ENCODE measurements at regions not wholly inside any gene's neighbourhood (a gene's known extent, or its start where the extent isn't known, plus 50 kb on each side); places are given as distances from the start of the nearest gene placed in this dataset.

DNA sequence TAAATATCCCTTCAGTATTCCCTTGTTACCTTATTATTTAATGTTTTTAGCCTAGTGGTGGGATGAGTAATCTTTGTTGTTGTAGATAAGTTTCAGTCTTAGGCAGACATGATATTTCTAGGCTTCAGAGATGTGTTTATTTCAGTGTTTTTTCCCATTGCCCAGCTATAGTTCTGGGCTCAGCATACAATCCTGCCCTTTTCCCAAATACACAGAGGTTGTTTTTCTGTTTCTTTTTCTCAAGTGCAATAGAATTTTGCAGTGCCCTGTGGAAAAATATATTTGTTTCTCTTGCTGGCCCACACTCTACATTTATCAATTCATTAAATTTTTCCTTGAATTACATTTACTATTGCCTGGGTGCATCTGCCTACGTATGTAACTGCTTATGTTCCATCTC, 321.8 kb downstream of the KCNJ3 start:
- H3K4me3 Mint-ChIP-seq, result no peak overlapping the region
- H3K27ac Mint-ChIP-seq, result no peak overlapping the region
- no peaks in the 10 kb centered on the region for H3K4me1 Mint-ChIP-seq
- no peaks in the 10 kb centered on the region for H3K36me3 Mint-ChIP-seq (ENCODE audit: low read depth)
- H3K27me3 Mint-ChIP-seq (ENCODE audit: low read depth), result no peaks in the 10 kb centered on the region
- TF ChIP-seq CTCF (IDR thresholded peaks at IDR 0.05; ENCODE audit: unreplicated experiment in 3 of 3), result no peak
- H3K9me3 Mint-ChIP-seq, result no peaks in the 10 kb centered on the region

DNA sequence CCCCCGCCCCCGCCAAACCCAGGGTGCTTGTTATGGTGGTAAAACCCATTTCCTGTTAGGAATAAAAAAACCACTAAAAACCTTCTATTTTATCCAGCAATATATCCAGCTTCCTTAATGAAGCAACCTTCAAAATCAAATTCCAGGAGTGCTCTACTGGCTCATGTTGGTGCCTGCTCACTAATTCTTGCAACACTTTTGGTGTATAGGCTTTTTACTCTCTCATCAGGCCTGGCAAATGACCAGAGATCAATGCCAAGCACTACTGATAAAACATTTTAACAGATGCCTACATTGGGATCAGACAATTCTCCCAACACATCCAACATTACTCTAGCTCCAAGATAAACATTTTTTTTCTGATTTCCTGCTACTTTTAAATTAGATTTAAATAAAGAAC, 312.4 kb downstream of the KCNJ3 start:
- Mint-ChIP-seq H3K4me3 (no peak overlapping the region), H3K36me3 (ENCODE audit: low read depth) (no peaks in the 10 kb centered on the region), H3K4me1 (no peaks in the 10 kb centered on the region), H3K9me3 (no peaks in the 10 kb centered on the region), H3K27ac (no peak overlapping the region), H3K27me3 (ENCODE audit: low read depth) (peaks cover 3% of the 10 kb centered on the region)
- no peak for TF ChIP-seq CTCF (IDR thresholded peaks at IDR 0.05; ENCODE audit: unreplicated experiment in 3 of 3)

DNA sequence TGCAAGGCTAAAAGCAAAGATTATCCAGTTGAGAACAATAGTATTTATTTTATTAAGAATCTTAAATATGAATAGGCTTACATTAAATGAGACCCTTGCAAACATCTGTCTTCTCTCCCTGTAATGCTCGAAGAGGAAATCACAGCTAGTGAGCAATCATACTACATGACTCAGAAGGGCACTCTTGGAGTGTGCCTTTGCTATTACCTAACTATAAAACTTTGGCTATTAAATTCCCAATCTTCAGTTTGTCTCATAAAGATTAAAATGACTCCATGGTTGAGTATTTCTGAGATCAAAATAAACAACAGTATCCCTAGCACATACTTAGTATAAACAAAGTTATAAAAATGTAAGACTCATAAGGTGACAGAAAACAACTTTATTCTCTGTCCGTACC, 296.9 kb downstream of the KCNJ3 start:
- Mint-ChIP-seq H3K4me1 (no peaks in the 10 kb centered on the region), H3K4me3 (no peak overlapping the region), H3K9me3 (no peaks in the 10 kb centered on the region), H3K36me3 (ENCODE audit: low read depth) (no peaks in the 10 kb centered on the region), H3K27me3 (ENCODE audit: low read depth) (no peaks in the 10 kb centered on the region), H3K27ac (no peak overlapping the region)
- TF ChIP-seq CTCF (IDR thresholded peaks at IDR 0.05; ENCODE audit: unreplicated experiment in 3 of 3), result no peak

GRCh38 chr2:154992826-154993225, 294.3 kb downstream of the KCNJ3 start:
- Mint-ChIP-seq H3K4me1 (no peaks in the 10 kb centered on the region), H3K27ac (no peak overlapping the region)

GRCh38 chr2:154978710-154979109, 280.2 kb downstream of the KCNJ3 start:
- no peak overlapping the region for H3K27ac Mint-ChIP-seq
- H3K36me3 Mint-ChIP-seq (ENCODE audit: low read depth), result no peaks in the 10 kb centered on the region
- H3K4me3 Mint-ChIP-seq, result no peak overlapping the region
- no peaks in the 10 kb centered on the region for H3K9me3 Mint-ChIP-seq
- H3K27me3 Mint-ChIP-seq (ENCODE audit: low read depth), result no peaks in the 10 kb centered on the region
- TF ChIP-seq CTCF (IDR thresholded peaks at IDR 0.05; ENCODE audit: unreplicated experiment in 3 of 3), result no peak
- H3K4me1 Mint-ChIP-seq, result no peaks in the 10 kb centered on the region

More at GRCh38 chr2:154992826-154993225, 294.3 kb downstream of the KCNJ3 start:
- H3K4me3 Mint-ChIP-seq, result no peak overlapping the region
- H3K9me3 Mint-ChIP-seq, result no peaks in the 10 kb centered on the region
- no peak for TF ChIP-seq CTCF (IDR thresholded peaks at IDR 0.05; ENCODE audit: unreplicated experiment in 3 of 3)
- no peaks in the 10 kb centered on the region for H3K27me3 Mint-ChIP-seq (ENCODE audit: low read depth)
- H3K36me3 Mint-ChIP-seq (ENCODE audit: low read depth), result no peaks in the 10 kb centered on the region

DNA sequence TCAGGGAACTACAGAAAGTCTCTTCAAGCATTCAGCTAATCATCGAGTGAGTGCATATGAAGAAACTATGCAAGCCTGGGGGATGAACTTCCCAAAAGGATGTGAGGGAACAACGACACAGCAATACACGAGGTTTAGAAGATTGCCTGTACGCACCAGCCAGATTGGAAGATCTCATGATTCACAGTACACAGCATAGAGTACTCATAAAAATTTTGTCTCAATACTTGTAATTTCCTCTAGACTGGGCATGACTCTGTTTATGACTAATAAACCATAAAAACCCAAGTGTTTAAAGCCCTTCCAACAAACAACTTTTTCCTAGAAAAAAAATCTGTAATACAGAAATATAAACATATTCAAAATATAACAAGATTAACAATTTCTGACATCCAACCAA, 279.7 kb downstream of the KCNJ3 start:
- Mint-ChIP-seq H3K4me1 (no peaks in the 10 kb centered on the region), H3K4me3 (no peak overlapping the region), H3K27ac (no peak overlapping the region), H3K9me3 (no peaks in the 10 kb centered on the region), H3K27me3 (ENCODE audit: low read depth) (no peaks in the 10 kb centered on the region), H3K36me3 (ENCODE audit: low read depth) (no peaks in the 10 kb centered on the region)
- TF ChIP-seq CTCF (IDR thresholded peaks at IDR 0.05; ENCODE audit: unreplicated experiment in 3 of 3), result no peak
